ENCODE measurements at regions not wholly inside any gene's neighbourhood (a gene's known extent, or its start where the extent isn't known, plus 50 kb on each side); places are given as distances from the start of the nearest gene placed in this dataset.

DNA sequence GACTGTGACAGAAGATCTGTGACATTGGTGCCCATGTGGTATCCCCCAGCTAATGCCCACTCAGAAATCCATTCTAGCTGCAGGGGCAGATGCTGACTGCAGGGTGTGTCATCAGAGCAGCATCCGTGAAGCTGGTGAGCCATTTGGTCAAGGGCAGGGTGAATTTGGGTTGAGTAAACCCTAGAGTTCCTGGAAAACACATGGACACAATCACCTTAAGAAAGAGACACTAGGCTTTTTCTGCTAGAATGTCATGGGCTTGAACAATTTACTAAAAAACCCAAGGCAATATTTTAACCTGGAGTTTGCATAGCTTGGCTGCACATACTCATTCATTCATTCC, 100.0 kb downstream of the ADAMTS15 start:
- H3K27ac ChIP-seq = no peak overlapping the region
- no peak overlapping the region for H3K4me3 ChIP-seq
- no peaks in the 10 kb centered on the region for H3K9me3 ChIP-seq (ENCODE audit: low read depth, low read length)
- no peak for DNase-seq (ENCODE audit: low read depth, low spot score)
- no peaks in the 10 kb centered on the region for H3K36me3 ChIP-seq (ENCODE audit: insufficient read depth, low read length)
- TF ChIP-seq POLR2AphosphoS5 (IDR thresholded peaks at IDR 0.05; ENCODE audit: borderline replicate concordance, low read depth, low read length) = no peak
- TF ChIP-seq FOXP2 (optimal IDR thresholded peaks at IDR 0.05; ENCODE audit: control extremely low read depth, extremely low read length, insufficient read depth) = no peak
- no peak for TF ChIP-seq EZH2 (IDR thresholded peaks at IDR 0.05)
- no peak overlapping the region for H3K9ac ChIP-seq (ENCODE audit: insufficient read length)

DNA sequence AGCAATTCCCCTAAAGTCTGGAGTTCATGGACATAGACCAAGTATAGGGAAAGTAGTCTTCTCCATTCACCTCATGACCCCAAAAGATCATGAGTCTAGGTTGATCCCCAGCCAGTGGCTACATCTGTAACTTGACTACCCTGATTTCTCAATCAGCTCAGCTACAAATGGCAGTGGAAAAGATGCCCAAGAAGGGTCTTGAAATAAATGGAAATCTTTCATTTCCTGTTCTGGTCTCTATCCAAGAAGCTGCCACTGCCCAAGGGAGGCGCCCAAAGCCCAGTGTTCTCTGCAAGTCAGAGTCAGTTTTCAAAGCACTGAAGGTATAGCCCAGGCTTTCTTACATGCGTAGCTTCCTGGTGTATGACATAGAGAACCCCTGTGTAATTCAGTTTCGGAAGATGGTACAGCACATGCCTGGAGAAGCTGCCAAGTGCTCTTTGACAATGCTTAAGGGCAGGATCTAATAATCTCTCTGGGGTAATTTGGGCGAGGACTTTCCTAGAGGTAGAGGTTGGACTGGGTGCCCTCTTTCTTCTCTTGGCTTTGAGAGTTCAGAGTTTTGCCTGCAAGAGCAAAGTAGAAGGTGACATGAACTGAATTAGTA, 101.1 kb downstream of the ADAMTS15 start:
- TF ChIP-seq EZH2 (IDR thresholded peaks at IDR 0.05) = no peak
- TF ChIP-seq POLR2AphosphoS5 (IDR thresholded peaks at IDR 0.05; ENCODE audit: borderline replicate concordance, low read depth, low read length) = no peak
- no peak for TF ChIP-seq FOXP2 (optimal IDR thresholded peaks at IDR 0.05; ENCODE audit: control extremely low read depth, extremely low read length, insufficient read depth)
- Histone ChIP-seq H3K9me3 (ENCODE audit: low read depth, low read length) (no peaks in the 10 kb centered on the region), H3K4me3 (no peak overlapping the region), H3K36me3 (ENCODE audit: insufficient read depth, low read length) (no peaks in the 10 kb centered on the region), H3K27ac (no peak overlapping the region), H3K9ac (ENCODE audit: insufficient read length) (no peak overlapping the region)
- no peak for DNase-seq (ENCODE audit: low read depth, low spot score)

DNA sequence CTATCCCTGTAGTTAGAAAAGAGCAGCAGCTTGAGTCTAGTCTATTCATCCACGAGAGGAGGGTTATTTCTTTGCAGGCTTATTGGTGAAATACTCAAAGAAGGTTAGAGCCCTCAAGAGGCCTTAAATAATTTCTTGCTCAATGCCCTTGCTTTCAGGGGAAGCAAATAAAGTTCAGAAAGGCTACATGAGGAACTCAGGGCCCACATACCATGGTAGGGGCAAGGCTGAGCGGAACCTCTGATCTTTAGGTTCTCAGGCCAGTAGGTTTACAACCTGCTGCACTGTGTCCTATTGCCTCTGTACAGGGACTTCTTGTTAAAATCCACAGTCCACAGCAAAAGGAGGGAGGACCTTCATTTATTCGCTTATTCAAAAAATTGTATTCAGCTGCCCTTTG, 101.7 kb downstream of the ADAMTS15 start:
- DNase-seq (ENCODE audit: low read depth, low spot score) = no peak
- H3K4me3 ChIP-seq = no peak overlapping the region
- H3K9me3 ChIP-seq (ENCODE audit: low read depth, low read length) = no peaks in the 10 kb centered on the region
- no peak overlapping the region for H3K9ac ChIP-seq (ENCODE audit: insufficient read length)
- TF ChIP-seq POLR2AphosphoS5 (IDR thresholded peaks at IDR 0.05; ENCODE audit: borderline replicate concordance, low read depth, low read length) (no peak), EZH2 (IDR thresholded peaks at IDR 0.05) (no peak), FOXP2 (optimal IDR thresholded peaks at IDR 0.05; ENCODE audit: control extremely low read depth, extremely low read length, insufficient read depth) (no peak)
- H3K36me3 ChIP-seq (ENCODE audit: insufficient read depth, low read length) = no peaks in the 10 kb centered on the region
- no peak overlapping the region for H3K27ac ChIP-seq

DNA sequence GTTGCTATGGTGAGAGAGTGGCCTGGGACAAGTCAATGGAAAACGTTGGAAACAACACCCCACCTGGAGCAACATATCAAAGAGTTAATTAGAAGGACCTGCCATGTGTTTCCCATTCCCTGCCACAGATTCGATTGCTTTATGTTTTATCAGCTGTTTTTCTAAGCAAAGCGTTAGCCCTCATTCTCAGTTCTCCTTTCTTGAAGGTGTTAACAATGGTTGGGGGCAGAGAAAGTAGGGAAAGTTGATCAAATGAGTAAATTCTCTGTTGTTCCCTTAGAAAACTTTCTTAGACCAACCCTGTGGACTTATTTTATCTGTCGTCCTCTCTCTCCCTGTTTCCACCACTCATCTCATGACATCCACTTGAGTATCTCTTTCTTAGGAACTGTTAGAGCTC, 102.5 kb downstream of the ADAMTS15 start:
- TF ChIP-seq FOXP2 (optimal IDR thresholded peaks at IDR 0.05; ENCODE audit: control extremely low read depth, extremely low read length, insufficient read depth) (no peak), POLR2AphosphoS5 (IDR thresholded peaks at IDR 0.05; ENCODE audit: borderline replicate concordance, low read depth, low read length) (no peak), EZH2 (IDR thresholded peaks at IDR 0.05) (no peak)
- H3K36me3 ChIP-seq (ENCODE audit: insufficient read depth, low read length) = no peaks in the 10 kb centered on the region
- no peak overlapping the region for H3K9ac ChIP-seq (ENCODE audit: insufficient read length)
- H3K9me3 ChIP-seq (ENCODE audit: low read depth, low read length) = no peaks in the 10 kb centered on the region
- no peak overlapping the region for H3K27ac ChIP-seq
- no peak for DNase-seq (ENCODE audit: low read depth, low spot score)
- no peak overlapping the region for H3K4me3 ChIP-seq

DNA sequence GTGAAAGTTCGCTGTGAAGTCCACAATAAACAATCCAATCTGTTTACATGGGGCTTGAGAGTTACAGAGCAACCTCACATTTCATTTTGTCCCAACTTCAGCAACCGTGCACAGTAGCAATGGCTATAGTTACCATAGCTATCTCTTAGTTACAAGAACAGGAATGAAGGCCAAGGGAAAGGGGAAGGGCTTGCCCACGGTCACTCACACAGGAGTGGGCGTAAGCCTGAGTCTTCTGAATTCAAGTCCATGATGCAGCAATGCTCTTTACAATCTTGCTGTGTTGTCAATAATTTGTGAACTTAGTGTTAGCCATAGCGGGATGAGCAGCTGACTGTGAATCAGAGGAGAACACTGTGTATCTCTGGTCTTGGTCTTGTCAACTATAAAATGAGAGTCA, 102.9 kb downstream of the ADAMTS15 start:
- Histone ChIP-seq H3K9ac (ENCODE audit: insufficient read length) (no peak overlapping the region), H3K27ac (no peak overlapping the region), H3K9me3 (ENCODE audit: low read depth, low read length) (no peaks in the 10 kb centered on the region), H3K4me3 (no peak overlapping the region), H3K36me3 (ENCODE audit: insufficient read depth, low read length) (no peaks in the 10 kb centered on the region)
- TF ChIP-seq EZH2 (IDR thresholded peaks at IDR 0.05) (no peak), FOXP2 (optimal IDR thresholded peaks at IDR 0.05; ENCODE audit: control extremely low read depth, extremely low read length, insufficient read depth) (no peak), POLR2AphosphoS5 (IDR thresholded peaks at IDR 0.05; ENCODE audit: borderline replicate concordance, low read depth, low read length) (no peak)
- DNase-seq (ENCODE audit: low read depth, low spot score) = no peak

DNA sequence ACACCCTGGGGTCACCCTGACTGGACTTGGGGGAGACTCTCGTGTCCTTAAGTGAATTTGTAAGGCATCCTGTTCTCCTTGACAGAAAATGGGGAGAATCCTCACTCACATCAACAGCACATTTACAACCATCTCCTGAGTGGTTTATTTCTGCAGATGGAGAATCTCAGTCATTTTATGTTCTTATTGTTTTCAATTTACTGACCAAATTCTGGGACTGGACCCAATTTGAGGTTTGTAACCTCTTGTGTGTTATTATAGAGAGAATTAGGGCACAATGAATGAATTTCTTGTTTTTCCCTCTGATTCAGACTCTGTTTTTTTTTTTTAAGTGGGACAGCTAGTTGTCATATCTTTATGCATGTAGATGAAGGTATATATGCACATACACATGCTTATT, 104.9 kb downstream of the ADAMTS15 start:
- Histone ChIP-seq H3K9ac (ENCODE audit: insufficient read length) (no peak overlapping the region), H3K36me3 (ENCODE audit: insufficient read depth, low read length) (no peaks in the 10 kb centered on the region), H3K9me3 (ENCODE audit: low read depth, low read length) (no peaks in the 10 kb centered on the region), H3K27ac (no peak overlapping the region), H3K4me3 (no peak overlapping the region)
- no peak for TF ChIP-seq POLR2AphosphoS5 (IDR thresholded peaks at IDR 0.05; ENCODE audit: borderline replicate concordance, low read depth, low read length)
- no peak for TF ChIP-seq EZH2 (IDR thresholded peaks at IDR 0.05)
- TF ChIP-seq FOXP2 (optimal IDR thresholded peaks at IDR 0.05; ENCODE audit: control extremely low read depth, extremely low read length, insufficient read depth) = no peak
- DNase-seq (ENCODE audit: low read depth, low spot score) = no peak

DNA sequence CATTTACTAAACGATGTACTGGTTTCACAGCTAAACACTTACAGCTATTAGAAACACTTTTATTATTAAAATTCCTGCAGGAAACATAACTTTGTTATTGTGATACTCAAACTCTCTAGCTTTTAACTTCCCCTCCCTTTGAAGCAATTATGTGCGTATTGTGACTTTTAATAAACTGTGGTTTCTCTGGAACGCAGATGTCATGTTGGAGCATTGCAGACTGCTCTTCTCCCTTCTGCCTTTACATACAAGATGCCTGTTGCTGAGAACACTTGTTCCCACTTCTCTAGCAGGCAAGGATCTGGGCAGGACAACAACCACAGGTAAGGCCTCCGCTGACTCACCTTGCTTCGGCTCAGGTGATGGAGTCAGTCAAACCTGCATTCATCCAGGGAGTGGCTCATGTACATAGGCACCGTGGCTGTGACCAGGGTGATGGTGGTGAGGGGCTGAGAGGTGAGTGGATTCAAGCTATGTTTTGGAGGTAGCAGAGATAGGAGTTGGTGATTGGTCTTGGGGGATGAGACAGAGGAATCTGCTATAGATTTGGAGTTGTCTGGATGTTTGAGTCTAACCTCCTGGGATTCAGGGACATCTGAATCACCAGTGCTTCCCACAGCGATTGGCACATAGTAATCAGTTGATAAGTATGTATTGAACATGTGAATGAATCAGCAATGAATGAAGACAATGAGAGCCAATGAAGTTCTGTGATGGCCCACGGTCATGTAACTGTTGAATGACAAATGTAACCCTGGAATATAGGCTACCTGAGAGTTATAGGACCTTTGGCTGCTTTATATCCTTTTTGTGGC, 106.0 kb downstream of the ADAMTS15 start:
- Histone ChIP-seq H3K9ac (ENCODE audit: insufficient read length) (no peak overlapping the region), H3K4me3 (no peak overlapping the region), H3K27ac (no peak overlapping the region), H3K36me3 (ENCODE audit: insufficient read depth, low read length) (no peaks in the 10 kb centered on the region), H3K9me3 (ENCODE audit: low read depth, low read length) (no peaks in the 10 kb centered on the region)
- TF ChIP-seq EZH2 (IDR thresholded peaks at IDR 0.05) = no peak
- no peak for TF ChIP-seq POLR2AphosphoS5 (IDR thresholded peaks at IDR 0.05; ENCODE audit: borderline replicate concordance, low read depth, low read length)
- TF ChIP-seq FOXP2 (optimal IDR thresholded peaks at IDR 0.05; ENCODE audit: control extremely low read depth, extremely low read length, insufficient read depth) = no peak
- no peak for DNase-seq (ENCODE audit: low read depth, low spot score)

DNA sequence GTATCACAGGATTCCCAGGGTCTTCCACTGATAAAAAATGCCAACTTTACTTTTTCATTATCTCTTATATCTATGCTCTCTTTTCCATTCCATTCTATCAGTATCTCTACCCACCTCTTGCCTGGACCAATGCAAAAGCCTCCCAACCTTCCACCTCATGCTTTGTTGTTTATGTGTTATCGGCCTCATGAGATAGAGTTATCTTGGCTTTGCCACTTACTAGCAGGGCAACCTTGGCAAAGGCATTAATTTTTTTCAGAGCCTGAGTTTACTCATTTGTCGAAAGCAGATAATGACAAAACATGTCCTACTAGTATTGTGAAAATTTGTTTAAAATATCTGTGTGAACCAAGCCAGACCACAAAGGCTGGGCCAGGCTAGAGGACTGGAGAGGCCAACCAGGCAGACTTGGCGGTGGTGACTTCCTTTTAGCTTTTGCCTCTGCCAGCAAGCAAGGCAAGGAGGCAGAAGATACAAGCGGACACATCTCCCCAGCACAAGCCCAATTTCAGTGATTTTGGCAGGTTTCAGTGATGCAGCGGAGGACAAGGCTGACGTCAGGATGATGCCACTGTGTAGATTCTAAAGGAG, 106.9 kb downstream of the ADAMTS15 start:
- no peak overlapping the region for H3K4me3 ChIP-seq
- no peaks in the 10 kb centered on the region for H3K9me3 ChIP-seq (ENCODE audit: low read depth, low read length)
- H3K27ac ChIP-seq = no peak overlapping the region
- no peak for DNase-seq (ENCODE audit: low read depth, low spot score)
- no peak overlapping the region for H3K9ac ChIP-seq (ENCODE audit: insufficient read length)
- no peaks in the 10 kb centered on the region for H3K36me3 ChIP-seq (ENCODE audit: insufficient read depth, low read length)
- TF ChIP-seq FOXP2 (optimal IDR thresholded peaks at IDR 0.05; ENCODE audit: control extremely low read depth, extremely low read length, insufficient read depth) = no peak
- TF ChIP-seq EZH2 (IDR thresholded peaks at IDR 0.05) = no peak
- TF ChIP-seq POLR2AphosphoS5 (IDR thresholded peaks at IDR 0.05; ENCODE audit: borderline replicate concordance, low read depth, low read length) = no peak
